Uterus (tissue), 2 donors: ENCODE measurements at regions not wholly inside any gene's neighbourhood (a gene's known extent, or its start where the extent isn't known, plus 50 kb on each side); places are given as distances from the start of the nearest gene placed in this dataset.

Experiments
- POLR2A ChIP-seq, 2 donors: fragments of 450-650 bp; IDR thresholded peaks; one replicate each; pipeline ENCODE4 v1.6.1; 2016; ENCODE audit warnings: antibody characterized with exemption in 2 of 2, mild to moderate bottlenecking in 1 of 2, moderate library complexity in 1 of 2
- TF ChIP-seq, protein P1 (sequence below), 4 experiments: fragments of 200-600 bp in 2 of 4; fragments of 450-650 bp in 2 of 4; sonication (generic) in 2 of 4; IDR thresholded peaks; one replicate each; pipeline ENCODE4 v1.5.1; 2016 to 2019; ENCODE audit warnings: antibody characterized with exemption in 4 of 4, mild to moderate bottlenecking in 2 of 4, moderate library complexity in 1 of 4

- no peak for TF ChIP-seq POLR2A (IDR thresholded peaks at IDR 0.05)
- TF ChIP-seq, protein P1, sequence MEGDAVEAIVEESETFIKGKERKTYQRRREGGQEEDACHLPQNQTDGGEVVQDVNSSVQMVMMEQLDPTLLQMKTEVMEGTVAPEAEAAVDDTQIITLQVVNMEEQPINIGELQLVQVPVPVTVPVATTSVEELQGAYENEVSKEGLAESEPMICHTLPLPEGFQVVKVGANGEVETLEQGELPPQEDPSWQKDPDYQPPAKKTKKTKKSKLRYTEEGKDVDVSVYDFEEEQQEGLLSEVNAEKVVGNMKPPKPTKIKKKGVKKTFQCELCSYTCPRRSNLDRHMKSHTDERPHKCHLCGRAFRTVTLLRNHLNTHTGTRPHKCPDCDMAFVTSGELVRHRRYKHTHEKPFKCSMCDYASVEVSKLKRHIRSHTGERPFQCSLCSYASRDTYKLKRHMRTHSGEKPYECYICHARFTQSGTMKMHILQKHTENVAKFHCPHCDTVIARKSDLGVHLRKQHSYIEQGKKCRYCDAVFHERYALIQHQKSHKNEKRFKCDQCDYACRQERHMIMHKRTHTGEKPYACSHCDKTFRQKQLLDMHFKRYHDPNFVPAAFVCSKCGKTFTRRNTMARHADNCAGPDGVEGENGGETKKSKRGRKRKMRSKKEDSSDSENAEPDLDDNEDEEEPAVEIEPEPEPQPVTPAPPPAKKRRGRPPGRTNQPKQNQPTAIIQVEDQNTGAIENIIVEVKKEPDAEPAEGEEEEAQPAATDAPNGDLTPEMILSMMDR (IDR thresholded peaks at IDR 0.05) = no peak
Observed at GRCh38 chr9:107110153-107110552, 172.9 kb upstream of the RAD23B start.
